GM18502 (cell line): ENCODE measurements at regions not wholly inside any gene's neighbourhood (a gene's known extent, or its start where the extent isn't known, plus 50 kb on each side); places are given as distances from the start of the nearest gene placed in this dataset.

Experiments used
- ATAC-seq: cut with Tn5 transposase; IDR thresholded peaks from one replicate; pipeline ENCODE4 v1.9.1; 2021; ENCODE audit warnings: mild to moderate bottlenecking; ENCODE audit not compliant: unreplicated experiment, poor library complexity

DNA sequence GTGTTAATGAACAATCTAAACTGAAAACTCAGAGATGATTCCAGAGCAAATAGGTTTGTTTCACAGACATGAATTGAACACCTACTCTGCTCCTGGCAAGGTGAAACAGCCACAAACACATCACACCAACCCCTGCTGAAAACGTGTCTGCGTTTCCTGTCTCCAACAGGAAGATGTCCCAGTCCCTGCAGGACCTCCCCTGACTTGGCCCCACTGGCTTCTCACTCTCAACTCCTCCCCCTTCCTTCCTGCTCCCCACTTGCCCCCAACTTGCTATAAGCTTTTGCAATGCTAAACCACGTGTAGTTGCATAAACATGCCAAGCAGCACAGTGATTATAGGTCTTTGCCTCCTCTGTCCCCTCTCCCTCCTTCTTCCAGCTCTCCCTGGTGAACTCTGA is 567.6 kb downstream of the BCL11B start:
- no peak for ATAC-seq

DNA sequence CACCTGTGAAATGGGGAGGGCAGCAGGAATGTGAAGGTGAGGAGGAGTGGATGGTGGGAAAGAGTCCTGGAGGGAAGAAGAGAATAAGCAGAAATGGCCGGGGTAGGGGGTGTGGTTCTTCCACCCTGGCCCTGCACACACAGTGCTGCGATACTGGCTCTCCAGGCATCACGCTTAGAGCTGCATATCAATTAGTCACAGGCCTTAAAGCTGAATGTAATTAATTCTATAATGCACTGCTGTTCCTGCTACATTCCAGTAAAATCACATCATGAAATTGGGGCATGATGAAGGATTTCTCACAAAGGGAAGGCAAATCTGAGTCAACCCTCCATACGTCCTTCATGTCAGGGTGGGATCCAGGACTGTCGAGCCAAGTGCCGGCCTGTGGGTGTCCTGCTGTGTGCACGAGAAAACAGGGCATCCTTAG is 566.1 kb downstream of the BCL11B start:
- no peak for ATAC-seq

GRCh38 chr14:98707522-98707921 is 564.5 kb downstream of the BCL11B start:
- no peak for ATAC-seq

DNA sequence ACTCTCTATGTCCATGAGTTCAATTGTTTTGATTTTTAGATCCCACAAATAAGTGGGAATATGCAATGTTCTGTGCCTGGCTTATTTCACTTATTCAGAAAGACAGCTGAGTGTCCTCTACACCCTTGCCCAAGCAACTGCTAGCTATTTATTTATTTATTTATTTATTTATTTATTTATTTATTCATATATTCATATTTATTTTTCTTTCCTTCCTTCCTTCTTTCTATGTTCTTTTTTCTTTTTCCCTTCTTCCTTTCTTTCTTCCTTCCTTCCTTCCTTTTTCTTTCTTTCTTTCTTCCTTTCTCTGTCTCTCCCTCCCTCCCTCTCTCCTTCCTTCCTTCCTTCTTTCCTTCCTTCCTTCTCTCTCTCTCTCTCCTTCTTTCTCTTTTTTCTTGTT is 563.4 kb downstream of the BCL11B start:
- ATAC-seq: no peak

GRCh38 chr14:98711453-98711852 is 560.5 kb downstream of the BCL11B start:
- ATAC-seq: no peak

DNA sequence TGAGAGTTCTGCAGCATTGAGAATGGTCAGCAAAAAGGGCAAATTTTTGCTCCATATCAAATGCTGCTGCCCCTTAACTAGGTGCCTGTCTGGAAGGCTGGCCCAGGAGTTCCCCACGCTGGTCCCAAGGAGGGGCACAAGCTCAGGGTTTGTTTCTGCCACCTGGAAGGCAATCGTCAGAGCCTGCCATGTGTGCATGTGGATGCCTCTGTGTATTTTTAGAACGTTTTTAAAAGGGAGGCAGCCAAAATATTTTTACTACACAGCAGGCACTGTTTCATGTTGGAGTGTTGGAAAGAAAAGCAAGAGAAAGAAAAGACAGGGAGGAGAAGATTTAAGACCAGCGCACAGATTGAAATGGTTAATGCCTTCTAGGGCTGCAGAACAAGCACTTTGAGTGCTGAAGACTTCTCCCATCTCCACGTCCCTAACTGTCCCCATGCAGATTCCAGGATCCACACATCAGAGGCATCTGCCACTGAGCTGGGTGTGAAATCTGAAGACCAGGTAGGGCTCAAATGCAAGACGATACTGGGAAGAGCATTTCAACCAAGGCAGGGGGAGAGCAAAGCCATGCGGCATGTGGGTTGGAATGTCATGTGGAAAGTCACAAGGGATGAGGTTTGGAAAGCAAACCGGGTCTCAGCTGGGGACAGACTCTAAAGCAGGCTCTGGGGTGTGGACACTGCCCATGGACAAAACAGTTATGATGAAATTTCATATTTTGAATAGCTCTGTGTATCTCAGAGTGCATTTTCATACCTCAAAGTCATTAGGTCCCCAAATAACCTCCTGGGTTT is 557.2 kb downstream of the BCL11B start:
- ATAC-seq: no peak

DNA sequence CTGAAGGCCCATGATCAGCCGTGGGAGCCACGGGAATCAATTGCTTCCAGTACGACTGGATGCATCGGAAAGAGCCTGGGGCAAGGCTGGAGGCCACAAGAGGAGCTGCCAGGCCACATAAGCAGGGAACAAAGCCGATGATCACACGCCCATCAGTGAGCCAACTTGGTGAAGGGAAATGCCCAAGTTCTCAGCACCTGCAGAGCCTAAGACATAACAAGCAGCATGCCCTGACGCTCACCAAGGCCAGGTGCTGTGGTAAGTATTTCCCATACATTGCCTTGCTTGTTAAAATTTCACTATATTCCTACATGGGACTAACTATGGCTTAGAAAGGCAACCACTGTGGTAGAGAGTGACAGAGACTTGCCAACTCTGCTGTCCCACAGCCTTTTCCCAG is 555.9 kb downstream of the BCL11B start:
- ATAC-seq: no peak

GRCh38 chr14:98721061-98721460 is 550.9 kb downstream of the BCL11B start:
- no peak for ATAC-seq

- no peak for ATAC-seq
These were observed 547.3 kb downstream of the BCL11B start for GRCh38 chr14:98724734-98725133.

- no peak for ATAC-seq
These were observed 546.8 kb downstream of the BCL11B start for GRCh38 chr14:98725191-98725590.

- ATAC-seq: no peak
These were observed 546.3 kb downstream of the BCL11B start for GRCh38 chr14:98725676-98726075.

DNA sequence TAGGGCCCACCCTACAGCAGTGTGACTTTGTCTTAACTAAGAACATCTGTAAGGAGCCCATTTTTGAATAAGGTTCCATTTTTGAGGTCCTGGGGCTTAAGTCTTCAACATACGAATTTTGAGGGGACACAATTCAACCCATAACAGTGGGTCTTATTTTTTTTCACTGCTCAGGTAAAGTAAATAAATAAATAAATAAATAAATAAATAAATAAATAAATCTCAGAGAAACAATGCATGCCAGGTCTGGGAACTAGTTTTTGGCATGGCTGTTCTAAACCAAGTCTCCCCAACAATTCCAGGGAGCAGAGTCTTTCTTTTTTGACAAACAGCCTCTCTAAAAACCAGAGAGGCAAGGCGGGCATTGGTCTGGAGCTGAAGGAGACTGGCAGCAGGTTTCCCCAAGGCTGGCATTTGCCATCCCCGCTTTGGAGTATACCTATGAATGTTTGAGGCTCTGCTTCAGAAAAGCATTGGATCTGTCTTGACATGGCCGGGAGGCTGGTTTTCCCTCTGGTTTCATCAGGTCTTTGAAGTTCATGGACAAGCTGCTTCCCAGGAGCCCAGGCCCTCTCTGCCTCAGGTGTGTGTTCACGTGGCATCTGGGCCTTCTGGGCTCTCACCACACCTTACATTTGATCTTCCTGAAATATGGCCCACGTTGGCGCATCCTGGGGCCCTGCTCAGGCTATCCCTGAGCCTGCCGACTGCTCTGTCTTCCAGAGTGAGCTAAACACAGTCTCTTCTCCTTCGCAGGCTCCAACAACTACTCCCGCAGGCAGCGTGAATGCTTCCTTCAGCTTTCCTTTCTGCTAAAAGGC is 545.2 kb downstream of the BCL11B start:
- no peak for ATAC-seq

- no peak for ATAC-seq
These were observed 544.0 kb downstream of the BCL11B start for GRCh38 chr14:98728024-98728423.

- ATAC-seq: no peak
These were observed 543.2 kb downstream of the BCL11B start for GRCh38 chr14:98728836-98729235.

DNA sequence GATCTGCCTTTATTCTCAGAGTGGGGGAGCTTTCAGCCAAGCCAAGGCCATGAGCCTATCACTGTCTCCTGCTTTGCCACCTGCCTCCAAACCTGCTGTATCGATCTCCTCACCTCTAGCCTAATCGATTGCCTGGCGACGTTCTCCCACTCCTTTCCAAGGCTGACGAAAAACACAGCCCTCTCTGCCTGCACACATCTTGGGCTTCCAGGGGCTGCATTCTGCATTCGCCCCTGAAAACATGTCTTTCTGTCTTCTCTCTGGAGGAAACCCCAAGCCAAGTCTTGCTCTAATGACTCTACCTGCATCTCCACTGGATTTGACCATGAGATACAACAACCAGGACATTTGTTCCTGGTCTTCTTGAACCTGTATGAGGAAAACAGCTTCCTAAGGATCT is 540.7 kb downstream of the BCL11B start:
- no peak for ATAC-seq

DNA sequence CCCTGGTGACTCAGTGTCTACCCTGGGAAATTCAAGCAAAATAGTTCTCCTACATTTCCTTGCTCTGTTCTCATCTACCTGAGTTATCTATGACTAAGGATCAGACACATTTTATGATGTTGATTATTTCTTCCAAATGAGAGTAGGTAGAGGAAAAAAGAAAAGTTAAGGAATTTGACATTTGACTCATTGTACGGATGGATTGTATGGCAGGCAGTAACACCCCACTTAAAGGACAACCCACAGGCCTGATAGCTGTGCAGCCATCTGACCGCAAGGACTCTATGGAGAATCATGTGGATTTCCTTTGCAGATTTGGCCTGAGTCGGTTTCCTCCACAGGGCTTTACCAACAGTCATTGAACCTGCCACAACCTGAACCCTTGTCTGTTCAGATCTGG is 540.3 kb downstream of the BCL11B start:
- ATAC-seq: no peak

- no peak for ATAC-seq
These were observed 538.5 kb downstream of the BCL11B start for GRCh38 chr14:98733536-98733935.

GRCh38 chr14:98736701-98737338 is 535.2 kb downstream of the BCL11B start:
- no peak for ATAC-seq

DNA sequence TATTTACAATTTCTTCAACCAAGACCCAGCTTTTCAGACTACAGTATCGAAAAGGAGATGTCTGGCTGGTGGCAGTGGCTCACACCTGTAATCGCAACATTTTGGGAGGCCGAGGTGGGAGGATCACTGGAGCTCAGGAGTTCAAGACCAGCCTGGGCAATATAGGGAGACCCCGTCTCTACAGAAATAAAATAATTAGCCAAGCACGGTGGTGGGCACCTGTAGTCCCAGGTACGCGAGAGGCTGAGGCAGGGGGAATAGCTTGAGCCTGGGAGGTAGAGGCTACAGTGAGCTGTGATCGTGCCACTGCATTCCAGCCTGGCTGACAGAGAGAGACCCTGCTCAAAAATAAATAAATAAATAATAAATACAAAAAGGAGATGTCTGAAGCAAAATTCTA is 530.5 kb downstream of the BCL11B start:
- no peak for ATAC-seq

GRCh38 chr14:98742001-98742400 is 530.0 kb downstream of the BCL11B start:
- no peak for ATAC-seq

DNA sequence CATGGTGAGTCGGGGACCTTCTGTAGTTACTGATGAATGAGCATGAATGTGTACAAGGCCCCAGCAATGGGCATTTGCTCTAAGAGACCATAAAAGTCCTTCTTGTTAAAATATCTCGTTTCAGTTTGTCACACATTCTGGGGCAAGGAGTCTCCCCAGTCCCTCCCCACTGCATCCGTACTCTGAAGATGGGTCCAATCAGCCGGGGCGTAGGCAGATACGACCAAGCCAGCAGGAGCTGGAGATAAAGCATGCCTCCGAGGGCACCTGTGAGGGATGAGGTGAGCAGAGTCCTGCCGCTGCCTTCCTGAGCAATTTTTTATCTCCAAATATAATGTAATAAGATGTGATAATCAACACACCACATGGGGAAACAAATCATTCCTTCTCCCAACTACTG is 528.5 kb downstream of the BCL11B start:
- ATAC-seq: no peak
